H1 (cell line): ENCODE measurements at regions not wholly inside any gene's neighbourhood (a gene's known extent, or its start where the extent isn't known, plus 50 kb on each side); places are given as distances from the start of the nearest gene placed in this dataset.

ENCODE experiments used
- CTCF ChIA-PET: fragments of 300-600 bp; sonication (Branson Sonifier 250); formaldehyde crosslinking; loops from one replicate; lab custom pipeline; 2021; ENCODE audit not compliant: partially characterized antibody; lab: Charles Lee
- POLR2A ChIA-PET: fragments of 300-600 bp; sonication (Branson Sonifier 250); formaldehyde crosslinking; loops from one replicate; lab custom pipeline; 2021; ENCODE audit warnings: inconsistent platforms; ENCODE audit not compliant: partially characterized antibody; lab: Charles Lee
- DNase-seq, 2 experiments: peaks; one replicate each; pipeline versions ENCODE4 v3.0.0 to v3.0.0-alpha.2; 2010 to 2022; ENCODE audit warnings: low spot score in 2 of 2, low read depth in 1 of 2, mixed read lengths in 1 of 2
- FAIRE-seq: peaks from 2 replicates; lab custom pipeline; 2011; peaks lifted over from hg19 to GRCh38; lab: Jason Lieb, UNC
- H2AFZ ChIP-seq: 2 replicates; pipeline ENCODE4 v1.8.1; 2012; ENCODE audit warnings: low read length, inconsistent platforms
- H2AK5ac ChIP-seq: 2 replicates; pipeline ENCODE4 v1.6.1; 2013; ENCODE audit warnings: low read depth, low read length
- H2BK120ac ChIP-seq: replicated peaks from 2 replicates; pipeline ENCODE3; 2013; ENCODE audit warnings: low read depth, low read length, inconsistent platforms
- H2BK12ac ChIP-seq: 2 replicates; pipeline ENCODE4 v1.6.1; 2013; ENCODE audit warnings: low read depth, low read length
- H2BK15ac ChIP-seq: 2 replicates; pipeline ENCODE4 v1.6.1; 2013; ENCODE audit warnings: low read length
- H2BK20ac ChIP-seq: 2 replicates; pipeline ENCODE4 v1.6.1; 2013; ENCODE audit warnings: low read length
- H2BK5ac ChIP-seq: 2 replicates; pipeline ENCODE4 v1.6.1; 2013; ENCODE audit warnings: low read depth, low read length
- H3K14ac ChIP-seq: 2 replicates; pipeline ENCODE4 v1.6.1; 2013; ENCODE audit warnings: inconsistent platforms; ENCODE audit not compliant: insufficient read length
- H3K18ac ChIP-seq: 2 replicates; pipeline ENCODE4 v1.6.1; 2013; ENCODE audit warnings: low read length; ENCODE audit errors: extremely low read depth
- H3K23ac ChIP-seq: 2 replicates; pipeline ENCODE4 v1.6.1; 2013; ENCODE audit warnings: inconsistent platforms; ENCODE audit not compliant: insufficient read length
- H3K23me2 ChIP-seq: 2 replicates; pipeline ENCODE4 v1.6.1; 2013; ENCODE audit warnings: low read depth, low read length
- H3K27ac ChIP-seq: 2 replicates; pipeline ENCODE4 v1.6.1; 2011; ENCODE audit warnings: low read depth, low read length, inconsistent platforms
- H3K27me3 ChIP-seq, 4 experiments: replicated peaks in 1 of 4; 1 replicate in 1 of 4; 2 replicates in 3 of 4; pipeline versions ENCODE4 v1.6.1 to v1.8.1; 2011 to 2013; ENCODE audit warnings: low read length in 3 of 4, mild to moderate bottlenecking in 3 of 4, inconsistent platforms in 2 of 4, mixed read lengths in 2 of 4, moderate library complexity in 1 of 4; ENCODE audit not compliant: control insufficient read depth in 3 of 4, insufficient read depth in 3 of 4; ENCODE audit errors: extremely low read depth in 1 of 4
- H3K36me3 ChIP-seq, 4 experiments: 2 replicates each; pipeline versions ENCODE4 v1.6.1 to v1.8.1; 2011 to 2013; ENCODE audit warnings: mild to moderate bottlenecking in 4 of 4, low read length in 3 of 4, moderate library complexity in 2 of 4, control low read depth in 1 of 4, inconsistent platforms in 1 of 4; ENCODE audit not compliant: insufficient read depth in 4 of 4, control insufficient read depth in 2 of 4
- H3K4ac ChIP-seq: replicated peaks from 2 replicates; pipeline ENCODE3; 2013; ENCODE audit warnings: low read length, low read depth, mixed read lengths, inconsistent platforms; ENCODE audit not compliant: insufficient read length
- H3K4me1 ChIP-seq, 4 experiments: replicated peaks in 1 of 4; 1 replicate in 1 of 4; 2 replicates in 3 of 4; pipeline versions ENCODE4 v1.6.1 to v1.8.1; 2011 to 2013; ENCODE audit warnings: low read length in 3 of 4, inconsistent platforms in 2 of 4, mixed read lengths in 1 of 4; ENCODE audit not compliant: insufficient read depth in 4 of 4, control insufficient read depth in 3 of 4
- H3K4me2 ChIP-seq, 2 experiments: 2 replicates each; pipeline versions ENCODE4 v1.6.1 to v1.8.1; 2011 to 2013; ENCODE audit warnings: low read depth in 2 of 2, low read length in 2 of 2, control low read depth in 1 of 2, inconsistent platforms in 1 of 2, mild to moderate bottlenecking in 1 of 2; ENCODE audit not compliant: insufficient read depth in 1 of 2
- H3K4me3 ChIP-seq, 4 experiments: fragments of 200-600, 300-600 bp in 1 of 4; sonication (generic), shearing (Covaris generic), sonication (Bioruptor Twin) in 1 of 4; 2 replicates each; pipeline versions ENCODE4 v1.5.1 to v1.8.1; 2011 to 2016; ENCODE audit warnings: low read length in 4 of 4, low read depth in 3 of 4, control low read depth in 2 of 4, inconsistent platforms in 2 of 4, mild to moderate bottlenecking in 2 of 4, mixed read lengths in 1 of 4, moderate library complexity in 1 of 4; ENCODE audit not compliant: insufficient read depth in 2 of 4; ENCODE audit errors: extremely low read depth in 1 of 4
- H3K56ac ChIP-seq: replicated peaks from 2 replicates; pipeline ENCODE3; 2013; ENCODE audit warnings: low read depth, mild to moderate bottlenecking, mixed read lengths, low read length, inconsistent platforms; ENCODE audit not compliant: insufficient read length
- H3K79me1 ChIP-seq: 2 replicates; pipeline ENCODE4 v1.6.1; 2013; ENCODE audit warnings: low read depth, low read length, control low read depth
- H3K79me2 ChIP-seq, 2 experiments: 2 replicates each; pipeline versions ENCODE4 v1.6.1 to v1.8.1; 2012 to 2013; ENCODE audit warnings: low read length in 2 of 2, mild to moderate bottlenecking in 2 of 2, inconsistent platforms in 1 of 2; ENCODE audit not compliant: insufficient read depth in 2 of 2, control insufficient read depth in 1 of 2
- H3K9ac ChIP-seq, 4 experiments: replicated peaks in 1 of 4; 1 replicate in 1 of 4; 2 replicates in 3 of 4; pipeline versions ENCODE4 v1.6.1 to v1.8.1; 2011 to 2013; ENCODE audit warnings: low read depth in 3 of 4, low read length in 3 of 4, control low read depth in 2 of 4, mild to moderate bottlenecking in 2 of 4, moderate library complexity in 2 of 4, inconsistent platforms in 1 of 4; ENCODE audit errors: extremely low read depth in 1 of 4
- H3K9me3 ChIP-seq, 2 experiments: 2 replicates each; pipeline versions ENCODE4 v1.6.1 to v1.8.1; 2012 to 2013; ENCODE audit warnings: mild to moderate bottlenecking in 2 of 2, moderate library complexity in 2 of 2, control low read depth in 1 of 2, inconsistent platforms in 1 of 2, low read depth in 1 of 2, low read length in 1 of 2, mixed read lengths in 1 of 2; ENCODE audit not compliant: insufficient read depth in 2 of 2
- H4K20me1 ChIP-seq, 2 experiments: replicated peaks in 1 of 2; 2 replicates each; pipeline versions ENCODE3 to v1.8.1; 2011 to 2013; ENCODE audit warnings: inconsistent platforms in 2 of 2, low read length in 2 of 2, mild to moderate bottlenecking in 1 of 2; ENCODE audit not compliant: insufficient read depth in 2 of 2, control insufficient read depth in 1 of 2
- H4K5ac ChIP-seq: 2 replicates; pipeline ENCODE4 v1.6.1; 2013; ENCODE audit warnings: low read length, low read depth, mixed read lengths, inconsistent platforms; ENCODE audit not compliant: insufficient read length
- H4K8ac ChIP-seq: 2 replicates; pipeline ENCODE4 v1.8.0; 2013; ENCODE audit warnings: mild to moderate bottlenecking, moderate library complexity, low read length, inconsistent platforms; ENCODE audit not compliant: insufficient read depth; ENCODE audit errors: extremely low read depth
- H4K91ac ChIP-seq: replicated peaks from 2 replicates; pipeline ENCODE3; 2013; ENCODE audit warnings: low read length, mixed read lengths, inconsistent platforms; ENCODE audit not compliant: insufficient read length
- CHD2 ChIP-seq: IDR thresholded peaks from 2 replicates; pipeline ENCODE4 v1.6.1; 2012; ENCODE audit warnings: low read length, improper control_type of control experiment
- EGR1 ChIP-seq: IDR thresholded peaks from 2 replicates; pipeline ENCODE4 v1.6.1; 2011; ENCODE audit warnings: low read depth, low read length, borderline replicate concordance
- EP300 ChIP-seq, 2 experiments: IDR thresholded peaks; 1 replicate in 1 of 2; 2 replicates in 1 of 2; pipeline ENCODE4 v1.6.1; 2011 to 2012; ENCODE audit warnings: low read depth in 2 of 2, low read length in 2 of 2, mild to moderate bottlenecking in 2 of 2, borderline replicate concordance in 1 of 2, inconsistent platforms in 1 of 2, moderate library complexity in 1 of 2
- FOSL1 ChIP-seq: IDR thresholded peaks from 2 replicates; pipeline ENCODE4 v1.6.1; 2011; ENCODE audit warnings: mild to moderate bottlenecking, low read depth, low read length, moderate library complexity; ENCODE audit not compliant: insufficient read depth
- JUND ChIP-seq: IDR thresholded peaks from 2 replicates; pipeline ENCODE4 v1.6.1; 2011; ENCODE audit warnings: mild to moderate bottlenecking, improper control_type of control experiment, low read length
- KDM5A ChIP-seq: fragments of 200-600 bp; IDR thresholded peaks from 2 replicates; pipeline ENCODE4 v1.7.1; 2012; ENCODE audit warnings: mild to moderate bottlenecking, low read length, inconsistent platforms, mixed read lengths
- SIRT6 ChIP-seq: IDR thresholded peaks from one replicate; pipeline ENCODE4 v1.7.1; 2012; ENCODE audit warnings: low read length, inconsistent platforms
- SIX5 ChIP-seq: IDR thresholded peaks from 2 replicates; pipeline ENCODE4 v1.6.1; 2011; ENCODE audit warnings: mild to moderate bottlenecking, low read depth, low read length
- SRF ChIP-seq: IDR thresholded peaks from 2 replicates; pipeline ENCODE4 v1.6.1; 2011; ENCODE audit warnings: mild to moderate bottlenecking, low read depth, low read length, moderate library complexity
- TAF7 ChIP-seq: optimal IDR thresholded peaks from 2 replicates; pipeline ENCODE3; 2011; ENCODE audit warnings: low read depth, mild to moderate bottlenecking, inconsistent platforms, low read length, moderate library complexity, borderline replicate concordance
- TCF12 ChIP-seq: IDR thresholded peaks from 2 replicates; pipeline ENCODE4 v1.6.1; 2011; ENCODE audit warnings: low read depth, mild to moderate bottlenecking, low read length
- ZNF274 ChIP-seq: IDR thresholded peaks from 2 replicates; pipeline ENCODE4 v1.7.0; 2012; ENCODE audit warnings: low read length, borderline replicate concordance; ENCODE audit errors: extremely low read depth
- WGBS, 2 experiments: shearing (Covaris generic) in 1 of 2; methylation state at CpG; one replicate each; pipeline versions ENCODE4 v1.1.6 to v1.1.7; 2013 to 2015; ENCODE audit warnings: low lambda C conversion rate in 2 of 2, mixed read lengths in 2 of 2, inconsistent platforms in 1 of 2, low coverage in 1 of 2, missing lambda C conversion rate in 1 of 2; ENCODE audit not compliant: insufficient replicate concordance in 2 of 2, insufficient coverage in 1 of 2, insufficient read length in 1 of 2; ENCODE audit errors: extremely low coverage in 1 of 2, missing lambda C conversion rate in 1 of 2; 5-methylcytosine and 5-hydroxymethylcytosine counted together
- TF ChIP-seq, protein P1 (sequence below): IDR thresholded peaks from 2 replicates; pipeline ENCODE4 v1.6.1; 2011; ENCODE audit warnings: low read depth, mild to moderate bottlenecking, low read length; ENCODE audit not compliant: insufficient read depth

DNA sequence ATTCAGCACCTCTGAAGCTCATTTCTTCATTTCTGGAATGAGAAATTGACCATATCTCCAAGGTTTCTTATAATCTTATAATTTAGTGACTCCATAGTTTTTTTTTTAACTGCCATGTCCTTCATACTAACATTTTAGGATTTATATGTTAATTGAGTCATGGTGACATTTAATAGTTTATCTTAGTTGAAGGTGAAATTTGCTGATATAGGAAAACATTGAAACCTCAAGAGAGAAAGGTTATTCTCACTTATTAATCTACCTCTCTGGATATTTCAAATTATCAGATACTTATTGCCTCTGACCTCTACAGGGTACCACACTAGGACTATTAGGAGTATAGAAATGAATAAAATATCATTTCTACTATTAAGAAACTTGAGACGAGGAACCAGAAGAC, 499.0 kb downstream of the NUP35 start:
- no peak overlapping the region for H3K23ac ChIP-seq
- no peak overlapping the region for H3K4me3 ChIP-seq
- no peaks in the 10 kb centered on the region for H3K79me1 ChIP-seq
- no peak overlapping the region for H3K56ac ChIP-seq
- H3K4me2 ChIP-seq: no peak overlapping the region
- FAIRE-seq: no peak
- DNase-seq: no peak
- H3K4me1 ChIP-seq: no peaks in the 10 kb centered on the region
- H2BK120ac ChIP-seq: no peak overlapping the region
- WGBS, 2 experiments: 92% methylated on average over 1 of the region's 1 CpG; no CpG with 5 or more reads in 1 of the 2 experiments
- no peak overlapping the region for H2BK20ac ChIP-seq
- no peak overlapping the region for H3K18ac ChIP-seq
- H2BK12ac ChIP-seq: no peak overlapping the region
- H4K5ac ChIP-seq: no peak overlapping the region
- H3K79me2 ChIP-seq: no peaks in the 10 kb centered on the region
- H3K27me3 ChIP-seq: no peaks in the 10 kb centered on the region
- H3K14ac ChIP-seq: no peak overlapping the region
- H3K4ac ChIP-seq: no peak overlapping the region
- H4K91ac ChIP-seq: no peak overlapping the region
- TF ChIP-seq EP300 (IDR thresholded peaks at IDR 0.05; ENCODE audit: borderline replicate concordance in 1 of 2, low read depth in 2 of 2, low read length in 2 of 2) (no peak), TAF7 (no peak), EGR1 (no peak), TCF12 (no peak), FOSL1 (no peak), SRF (no peak), CHD2 (no peak), ZNF274 (no peak), KDM5A (no peak), SIX5 (no peak), SIRT6 (no peak), JUND (no peak)
- TF ChIP-seq, protein P1, sequence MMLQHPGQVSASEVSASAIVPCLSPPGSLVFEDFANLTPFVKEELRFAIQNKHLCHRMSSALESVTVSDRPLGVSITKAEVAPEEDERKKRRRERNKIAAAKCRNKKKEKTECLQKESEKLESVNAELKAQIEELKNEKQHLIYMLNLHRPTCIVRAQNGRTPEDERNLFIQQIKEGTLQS: no peak
- no peak overlapping the region for H3K9ac ChIP-seq
- H3K27ac ChIP-seq: no peak overlapping the region
- no peak overlapping the region for H4K8ac ChIP-seq
- H2AK5ac ChIP-seq: no peak overlapping the region
- no peak overlapping the region for H2BK15ac ChIP-seq
- POLR2A ChIA-PET: no interaction called here
- no peaks in the 10 kb centered on the region for H3K23me2 ChIP-seq
- H3K9me3 ChIP-seq: no peaks in the 10 kb centered on the region
- H2BK5ac ChIP-seq: no peak overlapping the region
- H4K20me1 ChIP-seq: no peaks in the 10 kb centered on the region
- H3K36me3 ChIP-seq: no peaks in the 10 kb centered on the region
- CTCF ChIA-PET: interaction anchor here (1.5 to 1.8 kb wide), 2 partner anchors 13 to 328 kb away, joined by 3 read pairs; no protein-coding TSS in a partner anchor
- H2AFZ ChIP-seq: no peak overlapping the region
